Gastroesophageal sphincter (tissue), 4 donors: ENCODE measurements at regions not wholly inside any gene's neighbourhood (a gene's known extent, or its start where the extent isn't known, plus 50 kb on each side); places are given as distances from the start of the nearest gene placed in this dataset.

Experiments used
- ATAC-seq: fragments of 150-250 bp; one replicate; pipeline ENCODE4 v1.9.1; 2016; ENCODE audit warnings: mild to moderate bottlenecking, moderate library complexity
- H3K27ac ChIP-seq, 4 donors: fragments of 200-600 bp; sonication (generic) in 3 of 4; 1 replicate in 3 of 4; 2 replicates in 1 of 4; pipeline ENCODE4 v1.5.1; 2016 to 2019
- H3K27me3 ChIP-seq: fragments of 200-600 bp; sonication (generic); one replicate; pipeline ENCODE4 v1.5.1; 2019
- H3K36me3 ChIP-seq, 2 donors: fragments of 200-600 bp; sonication (generic); one replicate each; pipeline ENCODE4 v1.5.1; 2019; ENCODE audit warnings: control low read depth in 1 of 2
- H3K4me1 ChIP-seq, 3 donors: fragments of 200-600 bp; sonication (generic); 1 replicate in 2 of 3; 2 replicates in 1 of 3; pipeline ENCODE4 v1.5.1; 2016 to 2019; ENCODE audit warnings: control low read depth in 2 of 3
- H3K4me3 ChIP-seq, 2 donors: fragments of 200-600 bp; sonication (generic); one replicate each; pipeline ENCODE4 v1.5.1; 2019; ENCODE audit warnings: mild to moderate bottlenecking in 1 of 2, moderate library complexity in 1 of 2
- H3K9me3 ChIP-seq, 3 donors: fragments of 200-600 bp; sonication (generic); one replicate each; pipeline ENCODE4 v1.5.1; 2017 to 2019; ENCODE audit warnings: control low read depth in 2 of 3
- CTCF ChIP-seq, 4 experiments: fragments of 200-600 bp in 2 of 4; fragments of 450-650 bp in 2 of 4; sonication (generic) in 1 of 4; IDR thresholded peaks; one replicate each; pipeline ENCODE4 v1.5.1; 2017 to 2019; ENCODE audit warnings: antibody characterized with exemption in 4 of 4, mild to moderate bottlenecking in 2 of 4, moderate library complexity in 2 of 4
- EP300 ChIP-seq: sonication (generic); formaldehyde crosslinking; IDR thresholded peaks from one replicate; pipeline ENCODE4 v1.6.1; 2017; ENCODE audit warnings: antibody characterized with exemption, mild to moderate bottlenecking
- POLR2A ChIP-seq, 2 donors: fragments of 450-650 bp; IDR thresholded peaks; one replicate each; pipeline ENCODE4 v1.6.1; 2017; ENCODE audit warnings: antibody characterized with exemption in 2 of 2, mild to moderate bottlenecking in 2 of 2, moderate library complexity in 1 of 2
- POLR2AphosphoS5 ChIP-seq: sonication (generic); formaldehyde crosslinking; IDR thresholded peaks from one replicate; pipeline ENCODE4 v1.6.1; 2017; ENCODE audit warnings: antibody characterized with exemption
- WGBS, 2 donors: methylation state at CpG; one replicate each; pipeline ENCODE4 v1.1.5; 2018; ENCODE audit warnings: low coverage in 1 of 2; 5-methylcytosine and 5-hydroxymethylcytosine counted together

GRCh38 chr5:17735761-17736160 lies 101.5 kb downstream of the TAF11L14 start:
- 56 to 75% methylated on average over 1 to 4 of the region's 4 CpGs for whole genome bisulfite sequencing, 2 donors

GRCh38 chr5:17737092-17737491 lies 102.8 kb downstream of the TAF11L14 start:
- H3K4me1 ChIP-seq, result no peaks in the 10 kb centered on the region
- H3K36me3 ChIP-seq, result no peaks in the 10 kb centered on the region
- no peaks in the 10 kb centered on the region for H3K9me3 ChIP-seq
- H3K27me3 ChIP-seq, result no peaks in the 10 kb centered on the region
- ATAC-seq, result no peak
- H3K4me3 ChIP-seq, result no peak overlapping the region
- no peak overlapping the region for H3K27ac ChIP-seq
- WGBS, 2 donors, result 56 to 80% methylated on average over 2 of the region's 2 CpGs
- no peak for TF ChIP-seq POLR2AphosphoS5
- TF ChIP-seq EP300, result no peak
- no peak for TF ChIP-seq POLR2A (IDR thresholded peaks at IDR 0.05)
- TF ChIP-seq CTCF (IDR thresholded peaks at IDR 0.05), result no peak

More at GRCh38 chr5:17735761-17736160, 101.5 kb downstream of the TAF11L14 start:
- Histone ChIP-seq H3K4me3 (no peak overlapping the region), H3K36me3 (no peaks in the 10 kb centered on the region), H3K27me3 (no peaks in the 10 kb centered on the region), H3K4me1 (no peaks in the 10 kb centered on the region), H3K9me3 (no peaks in the 10 kb centered on the region), H3K27ac (no peak overlapping the region)
- no peak for ATAC-seq
- TF ChIP-seq CTCF (IDR thresholded peaks at IDR 0.05), result no peak
- no peak for TF ChIP-seq POLR2AphosphoS5
- no peak for TF ChIP-seq EP300
- no peak for TF ChIP-seq POLR2A (IDR thresholded peaks at IDR 0.05)

- Histone ChIP-seq H3K4me1 (no peaks in the 10 kb centered on the region), H3K27me3 (no peaks in the 10 kb centered on the region), H3K36me3 (no peaks in the 10 kb centered on the region), H3K27ac (no peak overlapping the region), H3K4me3 (no peak overlapping the region), H3K9me3 (no peaks in the 10 kb centered on the region)
- TF ChIP-seq EP300 (no peak), POLR2A (IDR thresholded peaks at IDR 0.05) (no peak), POLR2AphosphoS5 (no peak), CTCF (IDR thresholded peaks at IDR 0.05) (no peak)
- WGBS, 2 donors, result 55 to 64% methylated on average over 2 of the region's 2 CpGs
- ATAC-seq, result no peak
Observed at GRCh38 chr5:17738446-17738845, 104.2 kb downstream of the TAF11L14 start.

- no peak overlapping the region for H3K4me3 ChIP-seq
- no peaks in the 10 kb centered on the region for H3K4me1 ChIP-seq
- no peak overlapping the region for H3K27ac ChIP-seq
- no peaks in the 10 kb centered on the region for H3K27me3 ChIP-seq
- no peaks in the 10 kb centered on the region for H3K9me3 ChIP-seq
- 64 to 71% methylated on average over 7 to 8 of the region's 8 CpGs for WGBS, 2 donors
- no peaks in the 10 kb centered on the region for H3K36me3 ChIP-seq
- TF ChIP-seq POLR2AphosphoS5 (no peak), EP300 (no peak), POLR2A (IDR thresholded peaks at IDR 0.05) (no peak), CTCF (IDR thresholded peaks at IDR 0.05) (no peak)
- no peak for ATAC-seq
Observed at GRCh38 chr5:17743580-17744435, 109.5 kb downstream of the TAF11L14 start.

- WGBS, 2 donors, result 66% methylated on average over 2 of the region's 2 CpGs
Observed at GRCh38 chr5:17748201-17748600, 113.9 kb downstream of the TAF11L14 start.

More at GRCh38 chr5:17748201-17748600, 113.9 kb downstream of the TAF11L14 start:
- no peaks in the 10 kb centered on the region for H3K4me1 ChIP-seq
- H3K27me3 ChIP-seq, result no peaks in the 10 kb centered on the region
- TF ChIP-seq CTCF (IDR thresholded peaks at IDR 0.05) (no peak), POLR2AphosphoS5 (no peak), POLR2A (IDR thresholded peaks at IDR 0.05) (no peak), EP300 (no peak)
- H3K36me3 ChIP-seq, result no peaks in the 10 kb centered on the region
- no peak for ATAC-seq
- H3K9me3 ChIP-seq, result no peaks in the 10 kb centered on the region
- H3K27ac ChIP-seq, result no peak overlapping the region
- H3K4me3 ChIP-seq, result no peak overlapping the region
